Panc1 (cell line): ENCODE measurements at regions not wholly inside any gene's neighbourhood (a gene's known extent, or its start where the extent isn't known, plus 50 kb on each side); places are given as distances from the start of the nearest gene placed in this dataset.

Experiments
- ATAC-seq: fragments of 200-7000 bp; cut with Tn5 transposase; 2 replicates; pipeline ENCODE4 v1.9.1; 2020; ENCODE audit warnings: mild to moderate bottlenecking, moderate library complexity
- BruUV-seq: library from RNA; stranded (reverse); fragments of 400-500 nt; replicated peaks from 2 replicates; lab custom pipeline; 2021; lab: Mats Ljungman, UMichigan
- CTCF ChIA-PET: fragments of 300-600 bp; sonication (Branson Sonifier 250); formaldehyde crosslinking; loops from one replicate; lab custom pipeline; 2022; ENCODE audit warnings: antibody characterized with exemption; lab: Charles Lee
- POLR2A ChIA-PET: fragments of 300-600 bp; sonication (Branson Sonifier 250); formaldehyde crosslinking; loops from one replicate; lab custom pipeline; 2022; ENCODE audit warnings: antibody characterized with exemption; lab: Charles Lee
- DNase-seq: peaks from one replicate; pipeline ENCODE4 v3.0.0-alpha.2; 2010; ENCODE audit warnings: low read depth, low spot score
- H3K27ac ChIP-seq: 2 replicates; pipeline ENCODE4 v1.5.1; 2011; ENCODE audit warnings: mild to moderate bottlenecking, low read length, inconsistent platforms
- H3K27me3 ChIP-seq: fragments of 200-500 bp; sonication (Bioruptor generic); 2 replicates; pipeline ENCODE4 v1.6.0; 2014; ENCODE audit warnings: low read length, inconsistent platforms; ENCODE audit not compliant: control insufficient read depth, insufficient read depth
- H3K36me3 ChIP-seq: fragments of 200-500 bp; sonication (Bioruptor generic); 2 replicates; pipeline ENCODE4 v1.5.1; 2014; ENCODE audit warnings: inconsistent platforms, mild to moderate bottlenecking, low read length, moderate library complexity; ENCODE audit not compliant: control insufficient read depth, insufficient read depth
- H3K4me1 ChIP-seq: 2 replicates; pipeline ENCODE4 v1.5.1; 2011; ENCODE audit warnings: inconsistent platforms, mild to moderate bottlenecking, low read length, moderate library complexity; ENCODE audit not compliant: control insufficient read depth, insufficient read depth
- H3K4me3 ChIP-seq, 2 experiments: 2 replicates each; pipeline ENCODE4 v1.5.1; 2011 to 2012; ENCODE audit warnings: low read depth in 2 of 2, low read length in 2 of 2, mild to moderate bottlenecking in 2 of 2, inconsistent platforms in 1 of 2, moderate library complexity in 1 of 2
- H3K9me3 ChIP-seq: fragments of 200-500 bp; sonication (Bioruptor generic); 2 replicates; pipeline ENCODE4 v1.5.1; 2014; ENCODE audit warnings: low read depth, mild to moderate bottlenecking, inconsistent platforms, low read length, moderate library complexity; ENCODE audit not compliant: control insufficient read depth, insufficient read depth
- POLR2AphosphoS5 ChIP-seq: IDR thresholded peaks from 2 replicates; pipeline ENCODE4 v1.6.1; 2012; ENCODE audit warnings: mild to moderate bottlenecking, low read depth, low read length, moderate library complexity
- SIN3A ChIP-seq: IDR thresholded peaks from 2 replicates; pipeline ENCODE4 v1.6.1; 2012; ENCODE audit warnings: low read depth, mild to moderate bottlenecking, low read length, moderate library complexity, borderline replicate concordance; ENCODE audit not compliant: insufficient read depth
- TCF7L2 ChIP-seq: IDR thresholded peaks from 2 replicates; pipeline ENCODE4 v1.6.1; 2011; ENCODE audit warnings: mild to moderate bottlenecking, low read depth, low read length, inconsistent platforms
- in situ Hi-C: cut with HindIII; loops from 2 replicates; pipeline ENCODE4 v1.10.0; 2016; ENCODE audit warnings: low sequenced_read_pairs, low pct_unique_long_range_greater_than_20kb
- intact Hi-C: fragments of 100-400 bp; cut with micrococcal nuclease; formaldehyde crosslinking; loops from one replicate; pipeline ENCODE4 v1.10.0; 2022; ENCODE audit not compliant: unreplicated experiment
- TF ChIP-seq, protein P1 (sequence below), 2 experiments: IDR thresholded peaks; 2 replicates each; pipeline ENCODE4 v1.6.1; 2011 to 2012; ENCODE audit warnings: low read depth in 2 of 2, control low read depth in 1 of 2, low read length in 1 of 2, mild to moderate bottlenecking in 1 of 2, moderate library complexity in 1 of 2; ENCODE audit not compliant: insufficient read depth in 1 of 2
- TF ChIP-seq, protein P2 (sequence below): fragments of 450-650 bp; IDR thresholded peaks from 2 replicates; pipeline ENCODE4 v1.5.1; 2017; ENCODE audit warnings: mild to moderate bottlenecking

DNA sequence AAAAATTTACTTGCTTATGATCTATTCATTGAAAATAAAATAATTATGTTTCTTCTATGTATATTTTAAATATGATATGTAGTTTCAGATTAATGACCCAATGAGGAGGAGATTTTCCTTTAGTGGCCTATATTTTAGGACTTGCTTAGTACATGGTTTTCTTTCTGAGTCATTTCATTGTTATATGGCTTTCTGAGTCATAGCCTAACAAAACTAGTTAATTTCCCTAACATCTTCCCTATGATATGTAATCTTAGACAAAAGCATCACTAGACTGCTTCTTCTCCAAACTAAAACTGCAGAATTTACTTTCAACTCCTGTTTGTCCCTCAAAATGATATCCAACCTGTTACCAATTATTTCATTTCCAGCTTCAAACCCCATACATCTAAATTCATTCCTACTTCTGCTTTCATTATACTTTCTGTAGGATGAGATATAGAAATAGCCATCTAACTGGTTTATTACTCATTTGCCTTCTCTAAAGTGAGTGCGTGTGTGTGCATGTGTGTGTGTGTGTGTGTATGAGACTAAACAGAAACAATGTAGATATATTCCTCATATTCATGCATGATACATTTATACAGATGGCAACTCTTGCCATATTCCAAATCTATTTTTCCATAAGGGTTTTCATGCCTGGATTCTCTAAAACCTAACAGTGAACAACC is 915.0 kb upstream of the GBE1 start:
- ATAC-seq (no peak), DNase-seq (no peak)
- Histone ChIP-seq H3K9me3 (no peaks in the 10 kb centered on the region), H3K4me3 (no peak overlapping the region), H3K27ac (no peak overlapping the region), H3K27me3 (no peaks in the 10 kb centered on the region), H3K36me3 (no peaks in the 10 kb centered on the region), H3K4me1 (no peaks in the 10 kb centered on the region)
- in situ Hi-C loops (no loop called here), intact Hi-C loops (no loop called here)
- TF ChIP-seq, protein P1, sequence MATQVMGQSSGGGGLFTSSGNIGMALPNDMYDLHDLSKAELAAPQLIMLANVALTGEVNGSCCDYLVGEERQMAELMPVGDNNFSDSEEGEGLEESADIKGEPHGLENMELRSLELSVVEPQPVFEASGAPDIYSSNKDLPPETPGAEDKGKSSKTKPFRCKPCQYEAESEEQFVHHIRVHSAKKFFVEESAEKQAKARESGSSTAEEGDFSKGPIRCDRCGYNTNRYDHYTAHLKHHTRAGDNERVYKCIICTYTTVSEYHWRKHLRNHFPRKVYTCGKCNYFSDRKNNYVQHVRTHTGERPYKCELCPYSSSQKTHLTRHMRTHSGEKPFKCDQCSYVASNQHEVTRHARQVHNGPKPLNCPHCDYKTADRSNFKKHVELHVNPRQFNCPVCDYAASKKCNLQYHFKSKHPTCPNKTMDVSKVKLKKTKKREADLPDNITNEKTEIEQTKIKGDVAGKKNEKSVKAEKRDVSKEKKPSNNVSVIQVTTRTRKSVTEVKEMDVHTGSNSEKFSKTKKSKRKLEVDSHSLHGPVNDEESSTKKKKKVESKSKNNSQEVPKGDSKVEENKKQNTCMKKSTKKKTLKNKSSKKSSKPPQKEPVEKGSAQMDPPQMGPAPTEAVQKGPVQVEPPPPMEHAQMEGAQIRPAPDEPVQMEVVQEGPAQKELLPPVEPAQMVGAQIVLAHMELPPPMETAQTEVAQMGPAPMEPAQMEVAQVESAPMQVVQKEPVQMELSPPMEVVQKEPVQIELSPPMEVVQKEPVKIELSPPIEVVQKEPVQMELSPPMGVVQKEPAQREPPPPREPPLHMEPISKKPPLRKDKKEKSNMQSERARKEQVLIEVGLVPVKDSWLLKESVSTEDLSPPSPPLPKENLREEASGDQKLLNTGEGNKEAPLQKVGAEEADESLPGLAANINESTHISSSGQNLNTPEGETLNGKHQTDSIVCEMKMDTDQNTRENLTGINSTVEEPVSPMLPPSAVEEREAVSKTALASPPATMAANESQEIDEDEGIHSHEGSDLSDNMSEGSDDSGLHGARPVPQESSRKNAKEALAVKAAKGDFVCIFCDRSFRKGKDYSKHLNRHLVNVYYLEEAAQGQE (IDR thresholded peaks at IDR 0.05; ENCODE audit: insufficient read depth in 1 of 2, low read depth in 2 of 2, low read length in 1 of 2): no peak
- no peak for TF ChIP-seq POLR2AphosphoS5
- TF ChIP-seq SIN3A: no peak
- TF ChIP-seq, protein P2, sequence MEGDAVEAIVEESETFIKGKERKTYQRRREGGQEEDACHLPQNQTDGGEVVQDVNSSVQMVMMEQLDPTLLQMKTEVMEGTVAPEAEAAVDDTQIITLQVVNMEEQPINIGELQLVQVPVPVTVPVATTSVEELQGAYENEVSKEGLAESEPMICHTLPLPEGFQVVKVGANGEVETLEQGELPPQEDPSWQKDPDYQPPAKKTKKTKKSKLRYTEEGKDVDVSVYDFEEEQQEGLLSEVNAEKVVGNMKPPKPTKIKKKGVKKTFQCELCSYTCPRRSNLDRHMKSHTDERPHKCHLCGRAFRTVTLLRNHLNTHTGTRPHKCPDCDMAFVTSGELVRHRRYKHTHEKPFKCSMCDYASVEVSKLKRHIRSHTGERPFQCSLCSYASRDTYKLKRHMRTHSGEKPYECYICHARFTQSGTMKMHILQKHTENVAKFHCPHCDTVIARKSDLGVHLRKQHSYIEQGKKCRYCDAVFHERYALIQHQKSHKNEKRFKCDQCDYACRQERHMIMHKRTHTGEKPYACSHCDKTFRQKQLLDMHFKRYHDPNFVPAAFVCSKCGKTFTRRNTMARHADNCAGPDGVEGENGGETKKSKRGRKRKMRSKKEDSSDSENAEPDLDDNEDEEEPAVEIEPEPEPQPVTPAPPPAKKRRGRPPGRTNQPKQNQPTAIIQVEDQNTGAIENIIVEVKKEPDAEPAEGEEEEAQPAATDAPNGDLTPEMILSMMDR: no peak
- no peak for TF ChIP-seq TCF7L2
- no TSS peak for BruUV-seq
- CTCF ChIA-PET: no interaction called here
- POLR2A ChIA-PET: no interaction called here

DNA sequence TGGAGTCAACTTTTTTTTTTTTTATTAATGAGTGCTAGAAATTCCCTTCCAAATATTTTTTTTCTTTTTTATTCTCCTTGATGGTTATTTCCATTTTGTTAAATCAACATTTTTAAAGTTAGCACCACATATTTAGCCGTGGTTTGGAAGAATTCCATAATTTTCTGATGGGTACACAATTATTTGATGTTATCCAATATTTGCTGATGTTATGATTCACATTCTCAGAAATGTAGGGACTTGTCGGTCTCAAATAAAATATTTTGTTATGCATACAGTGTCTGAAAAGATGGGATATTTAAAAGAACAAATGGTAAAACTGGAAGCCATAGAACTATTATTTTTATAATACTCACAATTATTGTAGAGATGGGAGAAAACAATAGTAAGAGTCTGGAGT is 911.5 kb upstream of the GBE1 start:
- TF ChIP-seq SIN3A: no peak
- TF ChIP-seq, protein P2: no peak
- TF ChIP-seq, protein P1 (IDR thresholded peaks at IDR 0.05; ENCODE audit: insufficient read depth in 1 of 2, low read depth in 2 of 2, low read length in 1 of 2): no peak
- no peak for TF ChIP-seq POLR2AphosphoS5
- TF ChIP-seq TCF7L2: no peak
- no peaks in the 10 kb centered on the region for H3K4me1 ChIP-seq
- H3K4me3 ChIP-seq: no peak overlapping the region
- in situ Hi-C loops (no loop called here), intact Hi-C loops (no loop called here)
- H3K27ac ChIP-seq: no peak overlapping the region
- no peak for DNase-seq
- no peaks in the 10 kb centered on the region for H3K27me3 ChIP-seq
- BruUV-seq: no TSS peak
- ChIA-PET CTCF (no interaction called here), POLR2A (no interaction called here)
- ATAC-seq: no peak
- H3K9me3 ChIP-seq: no peaks in the 10 kb centered on the region
- H3K36me3 ChIP-seq: no peaks in the 10 kb centered on the region
